ENCODE measurements at regions not wholly inside any gene's neighbourhood (a gene's known extent, or its start where the extent isn't known, plus 50 kb on each side); places are given as distances from the start of the nearest gene placed in this dataset.
"Not testable (repeated sequence)": the region's sequence is repeated elsewhere in the genome, so short reads cannot be mapped to it uniquely, and the experiment has no call there.

DNA sequence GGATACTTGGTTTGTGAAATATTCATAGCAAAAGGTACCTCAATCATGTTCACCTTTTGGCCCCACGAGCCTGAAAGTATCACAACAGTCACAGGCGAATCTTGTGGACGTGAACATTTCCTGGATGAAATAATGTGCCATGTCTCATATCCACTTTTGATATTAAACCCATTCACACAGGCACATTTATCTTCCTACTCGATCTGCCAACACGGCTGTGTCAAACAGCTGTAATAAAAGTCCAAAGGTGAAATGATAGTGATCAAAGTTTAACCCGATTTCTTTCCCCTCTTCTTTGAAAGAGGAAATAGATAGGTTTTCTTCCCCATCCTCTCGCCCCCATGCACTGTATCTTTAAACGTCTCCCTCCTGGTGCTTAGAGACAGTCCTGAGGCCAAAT lies 191.2 kb upstream of the PROX1 start:
- Mint-ChIP-seq H3K4me3 (ENCODE audit: unreplicated experiment) (no peak overlapping the region), H3K27me3 (ENCODE audit: unreplicated experiment) (no peaks in the 10 kb centered on the region), H3K36me3 (ENCODE audit: unreplicated experiment) (no peaks in the 10 kb centered on the region), H3K9me3 (ENCODE audit: unreplicated experiment) (peaks cover 6% of the 10 kb centered on the region), H3K27ac (ENCODE audit: unreplicated experiment) (no peak overlapping the region), H3K4me1 (ENCODE audit: unreplicated experiment) (no peaks in the 10 kb centered on the region)
- no peak for DNase-seq (ENCODE audit: extremely low spot score, unreplicated experiment)
- TF ChIP-seq, protein P1, sequence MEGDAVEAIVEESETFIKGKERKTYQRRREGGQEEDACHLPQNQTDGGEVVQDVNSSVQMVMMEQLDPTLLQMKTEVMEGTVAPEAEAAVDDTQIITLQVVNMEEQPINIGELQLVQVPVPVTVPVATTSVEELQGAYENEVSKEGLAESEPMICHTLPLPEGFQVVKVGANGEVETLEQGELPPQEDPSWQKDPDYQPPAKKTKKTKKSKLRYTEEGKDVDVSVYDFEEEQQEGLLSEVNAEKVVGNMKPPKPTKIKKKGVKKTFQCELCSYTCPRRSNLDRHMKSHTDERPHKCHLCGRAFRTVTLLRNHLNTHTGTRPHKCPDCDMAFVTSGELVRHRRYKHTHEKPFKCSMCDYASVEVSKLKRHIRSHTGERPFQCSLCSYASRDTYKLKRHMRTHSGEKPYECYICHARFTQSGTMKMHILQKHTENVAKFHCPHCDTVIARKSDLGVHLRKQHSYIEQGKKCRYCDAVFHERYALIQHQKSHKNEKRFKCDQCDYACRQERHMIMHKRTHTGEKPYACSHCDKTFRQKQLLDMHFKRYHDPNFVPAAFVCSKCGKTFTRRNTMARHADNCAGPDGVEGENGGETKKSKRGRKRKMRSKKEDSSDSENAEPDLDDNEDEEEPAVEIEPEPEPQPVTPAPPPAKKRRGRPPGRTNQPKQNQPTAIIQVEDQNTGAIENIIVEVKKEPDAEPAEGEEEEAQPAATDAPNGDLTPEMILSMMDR (IDR thresholded peaks at IDR 0.05), result no peak

DNA sequence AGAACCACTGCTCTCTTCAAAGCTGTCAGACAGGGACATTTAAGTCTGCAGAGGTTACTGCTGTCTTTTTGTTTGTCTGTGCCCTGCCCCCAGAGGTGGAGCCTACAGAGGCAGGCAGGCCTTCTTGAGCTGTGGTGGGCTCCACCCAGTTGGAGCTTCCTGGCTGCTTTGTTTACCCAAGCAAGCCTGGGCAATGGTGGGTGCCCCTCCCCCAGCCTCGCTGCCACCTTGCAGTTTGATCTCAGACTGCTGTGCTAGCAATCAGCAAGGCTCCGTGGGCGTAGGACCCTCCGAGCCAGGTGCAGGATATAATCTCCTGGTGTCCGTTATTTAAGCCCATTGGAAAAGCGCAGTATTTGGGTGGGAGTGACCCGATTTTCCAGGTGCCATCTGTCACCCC lies 179.5 kb upstream of the PROX1 start:
- H3K9me3 Mint-ChIP-seq (ENCODE audit: unreplicated experiment), result peaks cover 15% of the 10 kb centered on the region
- H3K4me1 Mint-ChIP-seq (ENCODE audit: unreplicated experiment); H3K27ac Mint-ChIP-seq (ENCODE audit: unreplicated experiment); DNase-seq (ENCODE audit: extremely low spot score, unreplicated experiment); H3K36me3 Mint-ChIP-seq (ENCODE audit: unreplicated experiment); H3K27me3 Mint-ChIP-seq (ENCODE audit: unreplicated experiment); H3K4me3 Mint-ChIP-seq (ENCODE audit: unreplicated experiment): not testable (repeated sequence)

GRCh38 chr1:213817156-213817555 lies 170.6 kb upstream of the PROX1 start:
- Mint-ChIP-seq H3K36me3 (ENCODE audit: unreplicated experiment) (no peaks in the 10 kb centered on the region), H3K27me3 (ENCODE audit: unreplicated experiment) (no peaks in the 10 kb centered on the region), H3K9me3 (ENCODE audit: unreplicated experiment) (no peaks in the 10 kb centered on the region), H3K4me1 (ENCODE audit: unreplicated experiment) (no peaks in the 10 kb centered on the region), H3K4me3 (ENCODE audit: unreplicated experiment) (no peak overlapping the region), H3K27ac (ENCODE audit: unreplicated experiment) (no peak overlapping the region)
- no peak for DNase-seq (ENCODE audit: extremely low spot score, unreplicated experiment)
- TF ChIP-seq, protein P1 (IDR thresholded peaks at IDR 0.05), result no peak

- Mint-ChIP-seq H3K36me3 (ENCODE audit: unreplicated experiment) (no peaks in the 10 kb centered on the region), H3K27me3 (ENCODE audit: unreplicated experiment) (no peaks in the 10 kb centered on the region)
- TF ChIP-seq, protein P1 (IDR thresholded peaks at IDR 0.05), result no peak
These were observed 167.2 kb upstream of the PROX1 start for GRCh38 chr1:213820362-213821149.

DNA sequence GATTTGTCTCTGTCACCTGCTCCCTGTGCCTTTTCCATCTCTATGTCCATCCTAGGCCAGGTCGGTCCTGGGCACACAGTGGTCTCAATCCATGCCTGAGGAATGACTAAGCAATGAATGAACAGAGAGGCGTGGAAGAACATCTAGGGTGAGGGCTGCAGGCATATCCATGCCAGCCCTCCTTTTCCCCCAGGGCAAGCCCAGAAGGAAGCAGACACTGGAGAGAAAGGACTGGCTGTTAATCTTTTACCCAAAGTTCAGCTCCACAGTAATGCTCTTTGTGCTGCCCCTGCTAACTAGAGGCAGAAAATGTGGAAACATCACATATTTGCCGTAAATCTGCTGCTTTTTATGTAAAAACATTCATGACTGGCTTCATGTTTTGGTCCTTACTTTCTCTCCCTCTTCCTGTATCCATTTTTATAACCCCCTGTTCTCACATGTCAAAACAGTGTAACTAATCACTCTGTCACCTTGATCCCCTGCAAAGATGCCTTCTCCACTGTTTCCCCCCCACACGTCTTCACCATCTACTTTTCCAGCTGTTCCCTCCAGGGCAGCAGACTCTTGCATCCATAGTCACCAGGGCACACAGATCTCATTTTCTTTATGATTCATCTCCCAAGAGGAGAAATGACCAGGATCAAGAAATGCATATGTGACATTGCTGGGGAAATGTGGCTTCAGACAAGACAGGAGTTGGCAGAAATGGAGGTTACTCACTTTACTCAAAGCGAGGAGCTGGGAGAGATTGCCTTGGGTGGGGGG lies 166.4 kb upstream of the PROX1 start:
- H3K4me3 Mint-ChIP-seq (ENCODE audit: unreplicated experiment), result no peak overlapping the region
- H3K36me3 Mint-ChIP-seq (ENCODE audit: unreplicated experiment), result no peaks in the 10 kb centered on the region
- H3K27ac Mint-ChIP-seq (ENCODE audit: unreplicated experiment), result no peak overlapping the region
- no peaks in the 10 kb centered on the region for H3K27me3 Mint-ChIP-seq (ENCODE audit: unreplicated experiment)
- H3K9me3 Mint-ChIP-seq (ENCODE audit: unreplicated experiment), result no peaks in the 10 kb centered on the region
- DNase-seq (ENCODE audit: extremely low spot score, unreplicated experiment), result no peak
- no peaks in the 10 kb centered on the region for H3K4me1 Mint-ChIP-seq (ENCODE audit: unreplicated experiment)
- TF ChIP-seq, protein P1 (IDR thresholded peaks at IDR 0.05), result no peak

More at GRCh38 chr1:213820362-213821149, 167.2 kb upstream of the PROX1 start:
- Mint-ChIP-seq H3K4me1 (ENCODE audit: unreplicated experiment) (no peaks in the 10 kb centered on the region), H3K4me3 (ENCODE audit: unreplicated experiment) (no peak overlapping the region), H3K9me3 (ENCODE audit: unreplicated experiment) (no peaks in the 10 kb centered on the region), H3K27ac (ENCODE audit: unreplicated experiment) (no peak overlapping the region)
- no peak for DNase-seq (ENCODE audit: extremely low spot score, unreplicated experiment)

All from osteocyte (in vitro differentiated cells).